Neural progenitor cell (in vitro differentiated cells): ENCODE measurements at regions not wholly inside any gene's neighbourhood (a gene's known extent, or its start where the extent isn't known, plus 50 kb on each side); places are given as distances from the start of the nearest gene placed in this dataset.

ENCODE experiments used
- EZH2phosphoT487 ChIP-seq: fragments of 200-600 bp; sonication (generic); IDR thresholded peaks from 2 replicates; pipeline ENCODE4 v1.6.1; 2017; ENCODE audit warnings: antibody characterized with exemption
- TF ChIP-seq, protein P1 (sequence below): fragments of 200-600 bp; sonication (generic); IDR thresholded peaks from 2 replicates; pipeline ENCODE4 v1.5.1; 2017; ENCODE audit warnings: antibody characterized with exemption, mild to moderate bottlenecking

DNA sequence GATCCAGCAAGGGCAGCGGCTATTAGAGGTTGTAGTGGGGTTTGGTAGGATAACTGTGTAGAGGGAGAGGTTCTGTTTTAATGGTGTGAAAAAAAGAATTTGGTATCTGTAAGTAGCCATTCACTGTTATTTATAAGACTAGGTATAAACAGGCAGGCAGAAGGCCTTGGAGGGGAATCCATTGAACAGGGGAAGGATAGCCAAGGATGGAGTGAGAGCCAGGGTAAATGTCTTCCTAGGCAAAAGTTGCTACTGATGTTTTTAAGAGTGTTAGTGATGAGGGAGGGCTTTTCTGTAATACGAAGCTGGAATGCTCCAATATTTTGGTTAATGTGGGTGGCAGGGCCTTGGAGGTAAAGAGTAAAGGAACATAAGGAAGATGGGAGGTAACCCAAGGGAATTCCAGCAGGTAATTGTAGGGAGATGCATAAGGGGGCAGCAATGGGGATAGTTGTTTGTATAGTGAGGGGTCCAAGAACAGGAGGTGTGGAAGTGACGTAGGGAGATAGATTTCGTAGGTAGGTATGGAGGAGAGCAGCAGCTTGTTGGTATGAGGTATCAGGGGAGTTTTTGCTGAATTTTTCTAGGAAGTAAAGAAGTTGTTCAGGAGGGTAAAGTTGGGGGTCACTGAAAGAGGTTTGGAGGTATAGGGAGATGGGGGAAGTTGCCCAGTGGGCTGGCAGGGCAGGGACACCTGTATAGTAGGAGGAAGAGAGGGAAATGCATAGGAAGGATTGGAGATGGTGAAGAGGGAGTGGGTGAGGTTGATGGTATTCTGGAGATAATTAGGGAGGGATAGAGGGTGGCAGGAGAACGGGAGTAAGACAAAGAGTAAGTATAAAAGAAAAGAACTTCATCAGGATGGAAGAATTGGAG is 752.4 kb upstream of the ADGRB3 start:
- TF ChIP-seq, protein P1, sequence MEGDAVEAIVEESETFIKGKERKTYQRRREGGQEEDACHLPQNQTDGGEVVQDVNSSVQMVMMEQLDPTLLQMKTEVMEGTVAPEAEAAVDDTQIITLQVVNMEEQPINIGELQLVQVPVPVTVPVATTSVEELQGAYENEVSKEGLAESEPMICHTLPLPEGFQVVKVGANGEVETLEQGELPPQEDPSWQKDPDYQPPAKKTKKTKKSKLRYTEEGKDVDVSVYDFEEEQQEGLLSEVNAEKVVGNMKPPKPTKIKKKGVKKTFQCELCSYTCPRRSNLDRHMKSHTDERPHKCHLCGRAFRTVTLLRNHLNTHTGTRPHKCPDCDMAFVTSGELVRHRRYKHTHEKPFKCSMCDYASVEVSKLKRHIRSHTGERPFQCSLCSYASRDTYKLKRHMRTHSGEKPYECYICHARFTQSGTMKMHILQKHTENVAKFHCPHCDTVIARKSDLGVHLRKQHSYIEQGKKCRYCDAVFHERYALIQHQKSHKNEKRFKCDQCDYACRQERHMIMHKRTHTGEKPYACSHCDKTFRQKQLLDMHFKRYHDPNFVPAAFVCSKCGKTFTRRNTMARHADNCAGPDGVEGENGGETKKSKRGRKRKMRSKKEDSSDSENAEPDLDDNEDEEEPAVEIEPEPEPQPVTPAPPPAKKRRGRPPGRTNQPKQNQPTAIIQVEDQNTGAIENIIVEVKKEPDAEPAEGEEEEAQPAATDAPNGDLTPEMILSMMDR = no peak
- TF ChIP-seq EZH2phosphoT487 = no peak
